ENCODE measurements at regions not wholly inside any gene's neighbourhood (a gene's known extent, or its start where the extent isn't known, plus 50 kb on each side); places are given as distances from the start of the nearest gene placed in this dataset.

DNA sequence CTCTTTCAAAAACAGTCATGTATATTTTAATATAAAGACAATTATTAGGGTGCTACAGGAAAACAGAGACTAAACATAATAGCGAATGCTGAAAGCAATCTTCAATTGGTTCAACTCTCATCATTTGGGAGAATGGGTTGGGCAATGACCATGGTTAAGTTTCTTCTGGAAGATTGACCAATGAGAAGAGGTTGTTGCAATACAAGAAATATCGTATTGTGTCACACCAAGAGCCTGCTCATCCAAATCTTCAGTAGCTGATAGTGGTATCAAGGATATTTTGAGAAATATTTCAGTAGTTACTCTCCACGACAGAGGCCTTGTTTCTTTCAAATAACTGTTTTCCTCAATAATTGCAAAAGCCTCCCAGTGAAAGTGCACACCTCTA is 83.0 kb upstream of the FNDC3A start:
- H3K4me1 ChIP-seq: no peaks in the 10 kb centered on the region
- no peak overlapping the region for H3K4me3 ChIP-seq
- no peak overlapping the region for H3K27ac ChIP-seq
- DNase-seq (no peak), ATAC-seq (no peak)
- TF ChIP-seq, protein P1, sequence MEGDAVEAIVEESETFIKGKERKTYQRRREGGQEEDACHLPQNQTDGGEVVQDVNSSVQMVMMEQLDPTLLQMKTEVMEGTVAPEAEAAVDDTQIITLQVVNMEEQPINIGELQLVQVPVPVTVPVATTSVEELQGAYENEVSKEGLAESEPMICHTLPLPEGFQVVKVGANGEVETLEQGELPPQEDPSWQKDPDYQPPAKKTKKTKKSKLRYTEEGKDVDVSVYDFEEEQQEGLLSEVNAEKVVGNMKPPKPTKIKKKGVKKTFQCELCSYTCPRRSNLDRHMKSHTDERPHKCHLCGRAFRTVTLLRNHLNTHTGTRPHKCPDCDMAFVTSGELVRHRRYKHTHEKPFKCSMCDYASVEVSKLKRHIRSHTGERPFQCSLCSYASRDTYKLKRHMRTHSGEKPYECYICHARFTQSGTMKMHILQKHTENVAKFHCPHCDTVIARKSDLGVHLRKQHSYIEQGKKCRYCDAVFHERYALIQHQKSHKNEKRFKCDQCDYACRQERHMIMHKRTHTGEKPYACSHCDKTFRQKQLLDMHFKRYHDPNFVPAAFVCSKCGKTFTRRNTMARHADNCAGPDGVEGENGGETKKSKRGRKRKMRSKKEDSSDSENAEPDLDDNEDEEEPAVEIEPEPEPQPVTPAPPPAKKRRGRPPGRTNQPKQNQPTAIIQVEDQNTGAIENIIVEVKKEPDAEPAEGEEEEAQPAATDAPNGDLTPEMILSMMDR (IDR thresholded peaks at IDR 0.05): no peak
- TF ChIP-seq POLR2A (IDR thresholded peaks at IDR 0.05): no peak
- no peaks in the 10 kb centered on the region for H3K27me3 ChIP-seq
- H3K36me3 ChIP-seq: no peaks in the 10 kb centered on the region
- 76% methylated on average over 3 of the region's 3 CpGs for WGBS (ENCODE audit: insufficient coverage, low coverage, low lambda C conversion rate, missing lambda C conversion rate)
- H3K9me3 ChIP-seq: no peaks in the 10 kb centered on the region
- intact Hi-C loops (cut with DNase I): no loop called here

DNA sequence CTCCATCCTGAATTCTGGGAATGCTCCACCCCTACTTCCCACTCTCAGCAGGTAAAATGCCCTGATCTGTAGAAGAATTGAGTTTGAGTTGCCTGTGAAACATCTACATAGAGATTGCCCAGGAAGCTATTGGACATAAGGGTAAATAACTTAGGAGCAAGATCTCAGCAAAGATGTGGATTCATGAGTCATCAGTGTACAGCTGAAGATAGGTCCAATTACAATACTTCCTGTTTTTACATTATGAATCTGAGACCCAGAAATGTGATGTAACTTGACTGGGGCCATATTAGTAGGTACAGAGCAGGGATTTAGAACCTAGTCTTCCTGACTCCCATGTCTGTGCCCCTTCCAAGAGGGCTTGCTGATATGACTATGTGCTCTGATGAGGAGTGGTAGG is 79.4 kb upstream of the FNDC3A start:
- DNase-seq (no peak), ATAC-seq (peak in 1 of 4 donors; percentile 24)
- Histone ChIP-seq H3K27ac (no peak overlapping the region), H3K4me3 (no peak overlapping the region), H3K36me3 (no peaks in the 10 kb centered on the region), H3K4me1 (no peaks in the 10 kb centered on the region), H3K9me3 (no peaks in the 10 kb centered on the region), H3K27me3 (no peaks in the 10 kb centered on the region)
- intact Hi-C loops (cut with DNase I): no loop called here
- TF ChIP-seq, protein P1 (IDR thresholded peaks at IDR 0.05): no peak
- no peak for TF ChIP-seq POLR2A (IDR thresholded peaks at IDR 0.05)

DNA sequence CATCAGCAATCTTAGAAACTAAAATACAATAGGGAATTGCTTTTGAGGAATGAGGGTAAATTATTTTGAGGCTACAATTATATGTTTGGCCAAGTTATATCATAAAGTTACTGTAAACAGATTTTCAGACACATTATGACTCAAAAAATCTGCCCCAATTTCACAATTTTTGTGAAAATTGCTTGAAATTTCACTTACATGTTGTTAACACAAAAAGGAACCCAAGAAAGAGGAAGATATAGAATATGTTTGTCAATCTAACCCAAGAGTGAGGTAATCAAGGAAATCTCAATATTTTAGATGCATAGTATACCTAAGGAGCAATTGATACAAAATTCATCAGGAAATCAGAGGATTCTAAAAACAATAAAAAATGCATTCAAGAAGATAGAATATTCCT is 73.9 kb upstream of the FNDC3A start:
- no peaks in the 10 kb centered on the region for H3K9me3 ChIP-seq
- H3K36me3 ChIP-seq: no peaks in the 10 kb centered on the region
- H3K4me3 ChIP-seq: no peak overlapping the region
- intact Hi-C loops (cut with DNase I): no loop called here
- no peaks in the 10 kb centered on the region for H3K27me3 ChIP-seq
- no peaks in the 10 kb centered on the region for H3K4me1 ChIP-seq
- DNase-seq (no peak), ATAC-seq (no peak)
- TF ChIP-seq, protein P1 (IDR thresholded peaks at IDR 0.05): no peak
- TF ChIP-seq POLR2A (IDR thresholded peaks at IDR 0.05): no peak
- H3K27ac ChIP-seq: no peak overlapping the region

DNA sequence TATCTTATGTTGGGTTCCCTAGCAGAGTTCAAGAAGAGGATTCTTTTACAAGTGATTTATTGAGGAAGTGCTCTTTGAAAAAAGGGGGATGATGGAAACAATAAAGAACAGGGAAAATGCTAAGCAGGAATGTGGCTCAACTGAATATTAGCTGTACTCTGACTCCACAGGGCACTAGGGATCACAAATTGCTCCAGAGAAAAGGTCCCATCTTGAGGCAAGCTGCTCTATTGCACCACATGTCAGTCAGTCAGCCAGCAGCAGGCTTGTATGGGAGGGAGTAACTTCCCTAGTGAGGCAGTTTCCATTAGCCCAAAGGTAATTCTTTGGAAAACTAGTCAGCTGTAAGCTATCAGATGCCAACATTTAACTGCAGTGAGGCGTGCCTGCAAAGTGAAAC is 73.3 kb upstream of the FNDC3A start:
- peak in 2 of 3 donors; percentile 45 to 82 for DNase-seq
- TF ChIP-seq POLR2A (IDR thresholded peaks at IDR 0.05): no peak
- TF ChIP-seq, protein P1 (IDR thresholded peaks at IDR 0.05): no peak
- intact Hi-C loops (cut with DNase I): no loop called here
- Histone ChIP-seq H3K9me3 (no peaks in the 10 kb centered on the region), H3K4me1 (no peaks in the 10 kb centered on the region), H3K36me3 (no peaks in the 10 kb centered on the region), H3K4me3 (no peak overlapping the region), H3K27ac (no peak overlapping the region), H3K27me3 (no peaks in the 10 kb centered on the region)
- peak in 3 of 4 donors; percentile 76 to 93 (median 83) for ATAC-seq
- 60% methylated on average over 1 of the region's 1 CpG for WGBS (ENCODE audit: insufficient coverage, low coverage, low lambda C conversion rate, missing lambda C conversion rate)

DNA sequence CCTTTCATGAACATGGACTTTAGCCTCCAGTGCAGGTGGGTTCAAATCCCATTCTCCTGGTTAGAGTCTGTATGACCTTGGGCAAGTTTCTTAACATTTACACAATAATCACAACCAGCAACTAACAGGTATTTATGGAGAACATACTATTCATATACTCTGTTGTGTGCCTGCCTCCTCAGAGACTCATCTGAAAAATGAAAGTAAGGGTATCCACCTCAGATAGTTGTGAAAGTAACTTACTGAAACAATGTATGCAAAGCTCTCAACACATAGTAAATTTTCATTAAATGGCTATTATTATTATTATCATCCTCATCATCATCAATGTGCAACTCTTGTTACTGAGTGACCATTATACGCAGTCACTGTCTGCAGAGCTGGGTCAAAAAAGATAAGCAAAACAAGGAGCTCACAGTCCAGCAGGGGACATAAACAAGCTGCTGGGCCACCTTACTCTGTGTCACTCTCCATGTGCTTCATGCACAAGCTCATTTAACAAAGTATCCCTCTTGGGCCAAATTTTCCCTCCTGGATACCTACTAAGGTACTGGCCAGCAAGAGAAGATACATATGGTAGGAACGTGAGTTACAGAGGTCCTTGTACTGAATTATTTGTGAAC is 70.9 kb upstream of the FNDC3A start:
- Histone ChIP-seq H3K4me1 (no peaks in the 10 kb centered on the region), H3K36me3 (no peaks in the 10 kb centered on the region), H3K27me3 (no peaks in the 10 kb centered on the region), H3K27ac (no peak overlapping the region), H3K4me3 (no peak overlapping the region), H3K9me3 (no peaks in the 10 kb centered on the region)
- DNase-seq (no peak), ATAC-seq (no peak)
- TF ChIP-seq POLR2A (IDR thresholded peaks at IDR 0.05): no peak
- TF ChIP-seq, protein P1 (IDR thresholded peaks at IDR 0.05): no peak
- intact Hi-C loops (cut with DNase I): no loop called here
- WGBS (ENCODE audit: insufficient coverage, low coverage, low lambda C conversion rate, missing lambda C conversion rate): 83% methylated on average over 1 of the region's 2 CpGs

Data from right lobe of liver (tissue), 6 donors.